ENCODE measurements at regions not wholly inside any gene's neighbourhood (a gene's known extent, or its start where the extent isn't known, plus 50 kb on each side); places are given as distances from the start of the nearest gene placed in this dataset.

DNA sequence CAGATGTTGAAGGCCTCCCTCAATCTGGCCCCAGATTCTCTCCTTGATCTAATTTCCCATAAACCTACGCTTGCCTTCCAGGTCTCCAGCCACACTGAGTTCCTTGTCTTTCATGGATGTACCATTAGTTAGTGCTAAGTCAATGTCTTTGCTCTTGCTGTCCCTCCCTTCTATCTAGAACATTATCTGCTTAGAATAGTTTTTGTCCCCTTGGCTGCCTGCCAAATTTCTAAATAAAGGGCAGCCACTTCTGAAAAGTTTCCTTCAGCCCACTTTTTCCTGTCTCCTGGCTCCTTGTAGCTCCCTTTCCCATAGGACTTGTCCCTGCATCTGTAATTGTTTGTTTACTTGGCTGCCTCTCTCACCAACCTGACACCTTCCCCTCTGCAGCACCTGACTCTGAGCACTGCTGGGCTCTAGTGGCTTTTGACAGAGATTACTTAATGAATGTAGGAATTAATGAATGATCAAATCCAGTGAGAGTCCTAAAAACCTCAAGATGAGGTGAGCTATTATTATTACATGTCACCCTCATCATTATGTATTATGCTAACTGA lies 58.3 kb downstream of the CXCL12 start:
- ATAC-seq (ENCODE audit: low read depth in 2 of 2) (no peak), DNase-seq (no peak)
- no peak overlapping the region for H3K4me3 Mint-ChIP-seq
- no peaks in the 10 kb centered on the region for H3K36me3 Mint-ChIP-seq
- H3K9me3 Mint-ChIP-seq: peaks cover 0 to 4% (median 0%) of the 10 kb centered on the region in 7 donors
- H3K27me3 Mint-ChIP-seq: peaks cover 0 to 6% (median 5%) of the 10 kb centered on the region in 3 donors
- H3K27ac Mint-ChIP-seq: no peak overlapping the region
- no peaks in the 10 kb centered on the region for H3K4me1 Mint-ChIP-seq

- Mint-ChIP-seq H3K4me3 (no peak overlapping the region), H3K27me3 (peaks cover 0 to 6% (median 5%) of the 10 kb centered on the region in 3 donors), H3K4me1 (no peaks in the 10 kb centered on the region), H3K27ac (no peak overlapping the region), H3K36me3 (no peaks in the 10 kb centered on the region), H3K9me3 (peaks cover 0 to 4% (median 0%) of the 10 kb centered on the region in 7 donors)
- ATAC-seq (ENCODE audit: low read depth in 2 of 2) (no peak), DNase-seq (no peak)
Measured at GRCh38 chr10:44325596-44326307, 59.1 kb downstream of the CXCL12 start.

GRCh38 chr10:44325157-44325556 lies 59.7 kb downstream of the CXCL12 start:
- Mint-ChIP-seq H3K9me3 (peaks cover 0 to 4% (median 0%) of the 10 kb centered on the region in 7 donors), H3K27me3 (peaks cover 0 to 6% (median 5%) of the 10 kb centered on the region in 3 donors), H3K4me3 (no peak overlapping the region), H3K27ac (no peak overlapping the region), H3K4me1 (no peaks in the 10 kb centered on the region), H3K36me3 (no peaks in the 10 kb centered on the region)
- DNase-seq (no peak), ATAC-seq (ENCODE audit: low read depth in 2 of 2) (no peak)

DNA sequence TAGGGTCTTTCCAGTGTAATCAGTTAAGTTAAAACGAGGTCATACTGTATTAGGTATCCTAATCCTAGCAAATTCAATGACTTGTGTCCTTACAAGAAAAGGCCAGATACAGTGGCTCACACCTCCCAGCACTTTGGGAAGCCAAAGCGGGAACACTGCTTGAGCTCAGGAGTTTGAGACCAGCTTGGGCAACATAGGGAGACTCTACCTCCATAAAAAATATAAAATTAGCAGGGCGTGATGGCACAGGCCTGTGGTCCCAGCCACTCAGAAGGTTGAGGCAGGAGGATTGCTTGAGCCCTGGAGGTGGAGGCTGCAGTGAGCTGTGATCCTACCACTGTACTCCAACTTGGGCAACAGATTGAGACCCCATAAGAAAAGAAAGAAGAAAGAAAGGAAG lies 61.1 kb downstream of the CXCL12 start:
- DNase-seq (no peak), ATAC-seq (ENCODE audit: low read depth in 2 of 2) (no peak)
- Mint-ChIP-seq H3K27me3 (peaks cover 0 to 6% (median 5%) of the 10 kb centered on the region in 3 donors), H3K4me1 (no peaks in the 10 kb centered on the region), H3K4me3 (no peak overlapping the region), H3K36me3 (no peaks in the 10 kb centered on the region), H3K9me3 (peaks cover 0 to 4% (median 0%) of the 10 kb centered on the region in 7 donors), H3K27ac (no peak overlapping the region)

GRCh38 chr10:44322137-44322536 lies 62.8 kb downstream of the CXCL12 start:
- Mint-ChIP-seq H3K36me3 (no peaks in the 10 kb centered on the region), H3K27ac (no peak overlapping the region), H3K9me3 (peaks cover 0 to 2% (median under 1%) of the 10 kb centered on the region in 7 donors), H3K4me1 (no peaks in the 10 kb centered on the region), H3K4me3 (no peak overlapping the region), H3K27me3 (peaks cover 0 to 6% (median 5%) of the 10 kb centered on the region in 3 donors)
- DNase-seq: no peak
- no peak for ATAC-seq (ENCODE audit: low read depth in 2 of 2)

- ATAC-seq (ENCODE audit: low read depth in 2 of 2) (no peak), DNase-seq (no peak)
- H3K27ac Mint-ChIP-seq: no peak overlapping the region
- peaks cover 0 to 8% (median 3%) of the 10 kb centered on the region in 7 donors for H3K9me3 Mint-ChIP-seq
- H3K27me3 Mint-ChIP-seq: peaks cover 0 to 5% (median 0%) of the 10 kb centered on the region in 3 donors
- H3K4me1 Mint-ChIP-seq: no peaks in the 10 kb centered on the region
- H3K36me3 Mint-ChIP-seq: no peaks in the 10 kb centered on the region
- H3K4me3 Mint-ChIP-seq: no peak overlapping the region
Measured at GRCh38 chr10:44320756-44321155, 64.1 kb downstream of the CXCL12 start.

DNA sequence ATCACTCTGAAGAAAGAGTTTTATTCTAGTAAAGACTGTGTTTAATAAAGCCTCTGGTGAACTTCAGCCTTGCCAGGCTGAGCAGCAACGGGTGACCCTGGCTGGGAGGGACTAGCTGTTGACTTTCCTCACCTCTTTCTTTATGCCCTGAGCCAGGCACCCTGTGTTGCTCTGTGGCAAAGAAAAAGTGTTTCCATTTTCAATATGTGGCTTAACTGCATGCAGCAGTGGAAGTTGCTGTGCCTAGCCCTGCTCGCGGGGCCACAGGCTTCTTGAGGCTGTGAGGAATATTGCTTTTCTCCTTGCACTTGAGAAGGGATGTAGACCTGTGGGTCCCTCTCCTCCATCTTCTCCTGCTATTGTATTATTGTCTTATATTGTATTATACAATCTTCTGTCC lies 67.0 kb downstream of the CXCL12 start:
- ATAC-seq (ENCODE audit: low read depth in 2 of 2): no peak
- Mint-ChIP-seq H3K36me3 (no peaks in the 10 kb centered on the region), H3K4me3 (no peak overlapping the region), H3K9me3 (peaks cover 0 to 14% (median 3%) of the 10 kb centered on the region in 7 donors), H3K27ac (no peak overlapping the region), H3K27me3 (peaks cover 0 to 14% (median 13%) of the 10 kb centered on the region in 3 donors), H3K4me1 (no peaks in the 10 kb centered on the region)
- no peak for DNase-seq

DNA sequence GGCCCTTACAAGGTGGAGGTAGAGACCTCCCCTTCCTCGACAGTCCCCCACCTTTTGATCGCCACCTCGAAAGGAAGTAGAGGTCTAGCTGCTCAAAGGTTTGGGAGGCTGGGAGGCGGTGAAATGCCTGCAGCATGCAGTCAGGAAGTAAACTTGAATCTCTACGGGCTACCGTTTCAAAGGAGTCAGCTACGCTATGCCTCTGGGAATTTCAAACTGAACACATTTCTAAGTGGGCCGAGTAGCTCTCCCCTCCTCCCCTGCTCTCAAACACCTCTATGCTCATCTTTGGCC lies 68.0 kb downstream of the CXCL12 start:
- H3K36me3 Mint-ChIP-seq: no peaks in the 10 kb centered on the region
- no peak overlapping the region for H3K27ac Mint-ChIP-seq
- H3K9me3 Mint-ChIP-seq: peaks cover 0 to 14% (median 3%) of the 10 kb centered on the region in 7 donors
- no peak overlapping the region for H3K4me3 Mint-ChIP-seq
- DNase-seq (no peak), ATAC-seq (ENCODE audit: low read depth in 2 of 2) (no peak)
- peaks cover 4 to 23% (median 19%) of the 10 kb centered on the region in 3 donors for H3K27me3 Mint-ChIP-seq
- no peaks in the 10 kb centered on the region for H3K4me1 Mint-ChIP-seq

DNA sequence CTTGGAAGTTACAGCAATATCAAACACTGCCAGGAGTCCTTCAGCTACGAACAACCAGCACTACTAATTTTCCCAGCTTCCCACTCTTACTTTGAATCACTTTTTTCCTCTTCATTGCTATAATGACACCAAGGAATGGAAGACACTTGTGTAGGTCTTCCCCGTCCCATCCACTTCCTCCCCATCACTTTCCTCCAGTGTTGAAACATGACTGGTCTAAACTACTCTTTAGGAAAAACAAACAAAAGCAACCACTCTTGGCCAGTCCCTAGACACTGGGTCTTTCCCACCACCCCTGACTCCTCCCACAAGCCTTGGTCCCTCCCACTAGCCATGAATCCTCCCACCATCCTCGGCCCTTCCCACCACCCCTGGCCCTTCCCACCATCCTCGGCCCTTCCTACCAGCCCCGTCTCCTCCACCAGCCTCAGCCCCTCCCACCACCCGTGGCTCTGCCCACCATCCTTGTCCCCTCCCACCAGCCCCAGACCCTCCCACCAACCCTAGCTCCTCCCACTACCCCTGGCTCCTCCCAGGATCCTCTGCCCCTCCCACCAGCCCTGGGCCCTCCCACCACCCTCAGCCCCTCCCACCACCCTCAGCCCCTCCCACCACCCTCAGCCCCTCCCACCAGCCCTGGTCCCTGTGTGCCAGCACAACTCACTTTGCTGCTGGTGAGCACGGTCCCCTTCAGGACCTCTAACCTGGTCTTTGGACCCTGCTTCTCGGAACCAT lies 68.5 kb downstream of the CXCL12 start:
- no peak overlapping the region for H3K27ac Mint-ChIP-seq
- ATAC-seq (ENCODE audit: low read depth in 2 of 2) (no peak), DNase-seq (no peak)
- peaks cover 0 to 4% of the 10 kb centered on the region in 2 donors for H3K36me3 Mint-ChIP-seq
- peaks cover 0 to 17% (median 3%) of the 10 kb centered on the region in 7 donors for H3K9me3 Mint-ChIP-seq
- no peak overlapping the region for H3K4me3 Mint-ChIP-seq
- H3K4me1 Mint-ChIP-seq: peaks cover 0 to 4% (median 4%) of the 10 kb centered on the region in 3 donors
- peaks cover 4 to 28% (median 25%) of the 10 kb centered on the region in 3 donors for H3K27me3 Mint-ChIP-seq

- DNase-seq: no peak
- H3K27me3 Mint-ChIP-seq: peaks cover 4 to 32% (median 30%) of the 10 kb centered on the region in 3 donors
Measured at GRCh38 chr10:44314802-44315460, 70.0 kb downstream of the CXCL12 start.

GRCh38 chr10:44313761-44314165 lies 71.1 kb downstream of the CXCL12 start:
- DNase-seq: no peak
- Mint-ChIP-seq H3K36me3 (peaks cover 0 to 7% of the 10 kb centered on the region in 2 donors), H3K27me3 (peaks cover 4 to 38% (median 33%) of the 10 kb centered on the region in 3 donors), H3K4me3 (no peak overlapping the region), H3K4me1 (peaks cover 0 to 7% (median 6%) of the 10 kb centered on the region in 3 donors), H3K9me3 (peaks cover 0 to 17% (median 4%) of the 10 kb centered on the region in 7 donors), H3K27ac (no peak overlapping the region)
- no peak for ATAC-seq (ENCODE audit: low read depth in 2 of 2)

More at GRCh38 chr10:44314802-44315460, 70.0 kb downstream of the CXCL12 start:
- Mint-ChIP-seq H3K27ac (no peak overlapping the region), H3K4me3 (no peak overlapping the region), H3K9me3 (peaks cover 0 to 17% (median 4%) of the 10 kb centered on the region in 7 donors), H3K36me3 (peaks cover 0 to 7% of the 10 kb centered on the region in 2 donors), H3K4me1 (peaks cover 0 to 7% (median 6%) of the 10 kb centered on the region in 3 donors)
- ATAC-seq (ENCODE audit: low read depth in 2 of 2): no peak

DNA sequence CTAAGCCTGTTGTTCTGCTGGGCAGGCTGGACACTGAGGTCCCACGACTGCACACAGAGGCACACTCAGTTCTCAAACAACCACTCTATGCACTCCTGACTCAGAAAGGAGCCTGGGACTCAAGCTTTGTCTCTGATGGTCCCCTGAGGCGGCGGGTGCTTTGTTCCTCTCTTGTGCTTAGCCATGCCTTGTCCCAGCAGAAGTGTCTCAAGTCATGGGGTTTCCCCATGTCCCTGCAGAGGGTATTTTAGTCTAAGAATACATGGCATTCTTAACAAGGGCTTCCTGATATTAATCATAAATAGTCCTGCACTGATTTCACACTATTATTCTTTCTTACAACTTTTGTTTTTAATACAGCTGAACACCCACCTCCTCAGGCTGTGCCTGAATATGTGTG lies 72.5 kb downstream of the CXCL12 start:
- ATAC-seq (ENCODE audit: low read depth in 2 of 2) (no peak), DNase-seq (no peak)
- Mint-ChIP-seq H3K9me3 (peaks cover 0 to 17% (median 4%) of the 10 kb centered on the region in 7 donors), H3K27ac (no peak overlapping the region), H3K27me3 (peaks cover 4 to 39% (median 33%) of the 10 kb centered on the region in 3 donors), H3K4me3 (no peak overlapping the region), H3K36me3 (peaks cover 0 to 7% of the 10 kb centered on the region in 2 donors), H3K4me1 (peaks cover 0 to 7% (median 6%) of the 10 kb centered on the region in 3 donors)

GRCh38 chr10:44311563-44312051 lies 73.3 kb downstream of the CXCL12 start:
- DNase-seq: no peak
- H3K4me3 Mint-ChIP-seq: peak overlapping the region in 2 of 8 donors; percentile 0 to 2
- H3K27ac Mint-ChIP-seq: no peak overlapping the region
- ATAC-seq (ENCODE audit: low read depth in 2 of 2): no peak
- H3K9me3 Mint-ChIP-seq: peaks cover 0 to 14% (median under 1%) of the 10 kb centered on the region in 7 donors
- H3K27me3 Mint-ChIP-seq: peaks cover 4 to 39% (median 33%) of the 10 kb centered on the region in 3 donors
- peaks cover 0 to 7% of the 10 kb centered on the region in 2 donors for H3K36me3 Mint-ChIP-seq
- peaks cover 0 to 7% (median 6%) of the 10 kb centered on the region in 3 donors for H3K4me1 Mint-ChIP-seq
